Ovary (tissue), 3 donors: ENCODE measurements at regions not wholly inside any gene's neighbourhood (a gene's known extent, or its start where the extent isn't known, plus 50 kb on each side); places are given as distances from the start of the nearest gene placed in this dataset.

Source experiments
- CTCF ChIP-seq, 3 donors: fragments of 450-650 bp in 2 of 3; fragments of 200-600 bp in 1 of 3; IDR thresholded peaks; one replicate each; pipeline versions ENCODE4 v1.5.1 to v1.8.0; 2016 to 2022; ENCODE audit warnings: antibody characterized with exemption in 3 of 3, mild to moderate bottlenecking in 1 of 3
- EP300 ChIP-seq: sonication (generic); formaldehyde crosslinking; IDR thresholded peaks from one replicate; pipeline ENCODE4 v1.6.1; 2017; ENCODE audit warnings: antibody characterized with exemption
- POLR2A ChIP-seq: fragments of 450-650 bp; IDR thresholded peaks from one replicate; pipeline ENCODE4 v1.6.1; 2017; ENCODE audit warnings: antibody characterized with exemption, mild to moderate bottlenecking, moderate library complexity
- donor health status: DM: no; HTN: no; CAD: no.

- TF ChIP-seq POLR2A: no peak
- TF ChIP-seq CTCF (IDR thresholded peaks at IDR 0.05): no peak
- no peak for TF ChIP-seq EP300
These were observed 289.9 kb downstream of the ZEB2 start for GRCh38 chr2:144230033-144230432.
